K562 (cell line): ENCODE measurements at regions not wholly inside any gene's neighbourhood (a gene's known extent, or its start where the extent isn't known, plus 50 kb on each side); places are given as distances from the start of the nearest gene placed in this dataset.

Experiments
- ATAC-seq: fragments of 200-7000 bp; cut with Tn5 transposase; 3 replicates; pipeline ENCODE4 v1.9.1; 2020; ENCODE audit warnings: moderate library complexity
- BruUV-seq: library from RNA; stranded (reverse); fragments of 400-500 nt; replicated peaks from 2 replicates; lab custom pipeline; 2021; lab: Mats Ljungman, UMichigan
- CTCF ChIA-PET: fragments of 300-600 bp; formaldehyde crosslinking; extraction: SDS; loops from one replicate; lab custom pipeline; 2021; ENCODE audit warnings: low intra/inter-chr PET ratio; lab: Yijun Ruan, JAX
- POLR2A ChIA-PET: fragments of 300-600, 350-650 bp; sonication (Branson Sonifier 250); formaldehyde crosslinking; extraction: SDS; loops from one replicate; lab custom pipeline; 2021; ENCODE audit warnings: antibody characterized with exemption, inconsistent platforms; lab: Yijun Ruan, JAX
- DNase-seq, 4 experiments: peaks; one replicate each; pipeline versions ENCODE4 v3.0.0 to v3.0.0-alpha.2; 2011 to 2018; ENCODE audit warnings: low spot score in 3 of 4, mixed read lengths in 3 of 4; ENCODE audit errors: extremely low read depth in 1 of 4
- FAIRE-seq: peaks from 2 replicates; lab custom pipeline; 2011; peaks lifted over from hg19 to GRCh38; lab: Jason Lieb, UNC
- H2AFZ ChIP-seq: 2 replicates; pipeline ENCODE4 v1.6.0; 2011; ENCODE audit warnings: low read depth, low read length, control low read depth, inconsistent platforms
- H3K27ac ChIP-seq: fragments of 200-600 bp; 3 replicates; pipeline ENCODE4 v1.8.0; 2011; ENCODE audit warnings: low read depth, mild to moderate bottlenecking, control low read depth, inconsistent platforms, low read length, moderate library complexity, mixed read lengths; ENCODE audit errors: extremely low read depth
- H3K27me3 ChIP-seq, 2 experiments: fragments of 300-600 bp in 1 of 2; 2 replicates in 1 of 2; 3 replicates in 1 of 2; pipeline versions ENCODE4 v1.6.0 to v1.8.0; 2011; ENCODE audit warnings: inconsistent platforms in 2 of 2, low read length in 2 of 2, mild to moderate bottlenecking in 1 of 2, mixed read lengths in 1 of 2, moderate library complexity in 1 of 2; ENCODE audit not compliant: control insufficient read depth in 2 of 2, insufficient read depth in 2 of 2
- H3K36me3 ChIP-seq: fragments of 300-600 bp; 3 replicates; pipeline ENCODE4 v1.8.0; 2011; ENCODE audit warnings: mild to moderate bottlenecking, low read length, inconsistent platforms; ENCODE audit not compliant: control insufficient read depth, insufficient read depth
- H3K4me1 ChIP-seq, 2 experiments: fragments of 200-600 bp in 1 of 2; replicated peaks in 1 of 2; 2 replicates in 1 of 2; 3 replicates in 1 of 2; pipeline versions ENCODE4 v1.5.1 to v1.8.0; 2011; ENCODE audit warnings: inconsistent platforms in 2 of 2, low read length in 2 of 2, mild to moderate bottlenecking in 1 of 2, mixed read lengths in 1 of 2, moderate library complexity in 1 of 2; ENCODE audit not compliant: control insufficient read depth in 2 of 2, insufficient read depth in 2 of 2
- H3K4me2 ChIP-seq: 2 replicates; pipeline ENCODE4 v1.6.1; 2011; ENCODE audit warnings: low read length, control low read depth, inconsistent platforms, mixed read lengths; ENCODE audit not compliant: insufficient read depth
- H3K4me3 ChIP-seq: fragments of 200-600 bp; sonication (generic), shearing (Covaris generic); 2 replicates; pipeline ENCODE4 v1.5.1; 2016; ENCODE audit warnings: control low read depth, inconsistent platforms
- H3K79me2 ChIP-seq: fragments of 200-600 bp; 3 replicates; pipeline ENCODE4 v1.8.0; 2011; ENCODE audit warnings: low read length, inconsistent platforms; ENCODE audit not compliant: control insufficient read depth, insufficient read depth
- H3K9ac ChIP-seq, 2 experiments: 2 replicates each; pipeline versions ENCODE4 v1.6.0 to v1.6.1; 2011; ENCODE audit warnings: low read depth in 2 of 2, low read length in 2 of 2, control low read depth in 1 of 2, inconsistent platforms in 1 of 2, mild to moderate bottlenecking in 1 of 2, mixed read lengths in 1 of 2; ENCODE audit not compliant: insufficient read depth in 1 of 2
- H3K9me1 ChIP-seq: one replicate; pipeline ENCODE4 v1.6.0; 2011; ENCODE audit warnings: inconsistent platforms, mild to moderate bottlenecking, low read length, moderate library complexity; ENCODE audit not compliant: control insufficient read depth, insufficient read depth
- H3K9me3 ChIP-seq: replicated peaks from 2 replicates; pipeline ENCODE4 v1.5.1; 2011; ENCODE audit warnings: low read depth, low read length, inconsistent platforms; ENCODE audit not compliant: control insufficient read depth, insufficient read depth
- H4K20me1 ChIP-seq: replicated peaks from 2 replicates; pipeline ENCODE4 v1.6.1; 2011; ENCODE audit warnings: low read length, inconsistent platforms, mixed read lengths; ENCODE audit not compliant: control insufficient read depth, insufficient read depth
- BRF2 ChIP-seq: IDR thresholded peaks from 3 replicates; pipeline ENCODE4 v1.6.1; 2011; ENCODE audit warnings: borderline replicate concordance, mild to moderate bottlenecking; ENCODE audit not compliant: insufficient read length, insufficient read depth
- CBX1 ChIP-seq: sonication (generic); IDR thresholded peaks from 2 replicates; pipeline ENCODE4 v1.6.1; 2016; ENCODE audit warnings: antibody characterized with exemption, low read depth, mild to moderate bottlenecking
- FOXJ3 ChIP-seq: sonication (generic); formaldehyde crosslinking; IDR thresholded peaks from 2 replicates; pipeline ENCODE4 v1.4.0; 2020; ENCODE audit warnings: mild to moderate bottlenecking, missing genetic modification reagents
- HNRNPLL ChIP-seq: fragments of 200-400 bp; formaldehyde crosslinking; IDR thresholded peaks from 2 replicates; pipeline ENCODE4 v1.6.1; 2017; ENCODE audit warnings: low read length, low read depth, mild to moderate bottlenecking; ENCODE audit not compliant: poor library complexity, severe bottlenecking
- PPARD ChIP-seq: fragments of 250-450 bp; sonication (Bioruptor Pico); IDR thresholded peaks from 2 replicates; pipeline ENCODE4 v1.8.0; 2022; ENCODE audit warnings: inconsistent platforms, mild to moderate bottlenecking, moderate library complexity
- SREBF1 ChIP-seq: fragments of 150-350 bp; IDR thresholded peaks from 2 replicates; pipeline ENCODE4 v1.6.1; 2014; ENCODE audit warnings: antibody characterized with exemption, low read depth, low read length, borderline replicate concordance
- STAG1 ChIP-seq: sonication (generic); formaldehyde crosslinking; IDR thresholded peaks from 2 replicates; pipeline ENCODE4 v1.5.0; 2020; ENCODE audit warnings: missing genetic modification reagents, borderline replicate concordance
- STAT5B ChIP-seq: fragments of 250-450 bp; sonication (Bioruptor Pico); IDR thresholded peaks from 2 replicates; pipeline ENCODE4 v1.8.0; 2021; ENCODE audit warnings: mild to moderate bottlenecking, inconsistent platforms
- ZNF354B ChIP-seq: fragments of 250-450 bp; sonication (Bioruptor Pico); IDR thresholded peaks from 2 replicates; pipeline ENCODE4 v1.4.0; 2020
- ZNF41 ChIP-seq: fragments of 250-450 bp; sonication (Bioruptor Pico); conservative IDR thresholded peaks from 2 replicates; pipeline ENCODE4 v1.4.0; 2020; ENCODE audit warnings: mild to moderate bottlenecking
- ZNF512 ChIP-seq: IDR thresholded peaks from 2 replicates; pipeline ENCODE4 v1.6.1; 2016; ENCODE audit warnings: missing genetic modification characterization, missing compliant biosample characterization
- ZNF76 ChIP-seq: fragments of 250-450 bp; sonication (Bioruptor Pico); IDR thresholded peaks from 2 replicates; pipeline ENCODE4 v1.4.0; 2020; ENCODE audit warnings: mild to moderate bottlenecking, moderate library complexity, borderline replicate concordance
- ZNF766 ChIP-seq: fragments of 200-800 bp; sonication (Bioruptor generic); conservative IDR thresholded peaks from 2 replicates; pipeline ENCODE4 v1.6.1; 2016; ENCODE audit warnings: missing genetic modification characterization, missing compliant biosample characterization
- WGBS: fragments of 100-300 bp; shearing (Covaris generic); methylation state at CpG from one replicate; pipeline ENCODE4 v1.1.6; 2016; ENCODE audit warnings: low coverage, mixed read lengths; ENCODE audit not compliant: insufficient coverage; ENCODE audit errors: missing lambda C conversion rate; 5-methylcytosine and 5-hydroxymethylcytosine counted together
- in situ Hi-C: fragments of 300-500 bp; cut with MboI; formaldehyde crosslinking; loops from 4 replicates; pipeline ENCODE4 v1.15.0; 2018; ENCODE audit warnings: inconsistent platforms, mixed read lengths
- intact Hi-C: fragments of 100-400 bp; cut with micrococcal nuclease; formaldehyde crosslinking; loops from 2 replicates; pipeline ENCODE4 v1.14.2; 2022
- TF ChIP-seq, protein P1 (sequence below): fragments of 250-450 bp; sonication (Bioruptor Pico); IDR thresholded peaks from 2 replicates; pipeline ENCODE4 v1.5.0; 2021

DNA sequence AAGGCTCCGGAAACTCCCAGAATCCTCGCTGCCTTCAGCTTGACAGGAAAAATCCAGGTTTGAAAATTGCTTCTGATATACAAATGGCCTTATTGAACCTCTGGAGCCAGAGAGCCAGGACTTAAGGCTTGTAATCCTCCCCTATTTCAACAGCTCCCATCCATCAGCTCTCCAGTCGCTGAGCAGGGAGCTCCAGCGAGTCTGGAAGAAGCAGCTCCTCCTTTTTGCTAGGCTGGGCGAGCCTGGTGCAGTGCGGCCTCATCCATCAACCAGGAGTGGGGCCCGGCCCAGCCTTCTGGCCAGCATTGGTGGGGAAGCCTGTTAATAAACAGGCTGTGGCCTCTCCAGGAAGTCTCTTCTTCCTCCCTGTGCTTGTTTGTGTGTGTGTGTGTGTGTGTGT, 424.4 kb downstream of the TCERG1L start:
- no peak overlapping the region for H3K4me3 ChIP-seq
- BruUV-seq, result no TSS peak
- 0% methylated on average over 6 of the region's 7 CpGs for whole genome bisulfite sequencing
- no peak for ATAC-seq
- H3K27ac ChIP-seq, result no peak overlapping the region
- TF ChIP-seq CBX1, result no peak
- no peak overlapping the region for H2AFZ ChIP-seq
- H3K79me2 ChIP-seq, result no peaks in the 10 kb centered on the region
- H3K9me1 ChIP-seq, result no peaks in the 10 kb centered on the region
- peaks cover 0 to 8% of the 10 kb centered on the region in 2 experiments; a peak in 1 of 5 replicates for H3K27me3 ChIP-seq
- intact Hi-C loops, result no loop called here
- no peaks in the 10 kb centered on the region for H4K20me1 ChIP-seq
- H3K4me2 ChIP-seq, result no peak overlapping the region
- in situ Hi-C loops, result no loop called here
- FAIRE-seq, result no peak
- H3K9me3 ChIP-seq, result no peaks in the 10 kb centered on the region
- H3K9ac ChIP-seq, result no peak overlapping the region
- ChIA-PET CTCF (no interaction called here), POLR2A (interaction anchor here (0.5 kb wide), 1 partner anchor 1170 kb away, joined by 3 read pairs; no protein-coding TSS in a partner anchor)
- H3K4me1 ChIP-seq, result no peaks in the 10 kb centered on the region
- DNase-seq, result no peak
- H3K36me3 ChIP-seq, result no peaks in the 10 kb centered on the region

DNA sequence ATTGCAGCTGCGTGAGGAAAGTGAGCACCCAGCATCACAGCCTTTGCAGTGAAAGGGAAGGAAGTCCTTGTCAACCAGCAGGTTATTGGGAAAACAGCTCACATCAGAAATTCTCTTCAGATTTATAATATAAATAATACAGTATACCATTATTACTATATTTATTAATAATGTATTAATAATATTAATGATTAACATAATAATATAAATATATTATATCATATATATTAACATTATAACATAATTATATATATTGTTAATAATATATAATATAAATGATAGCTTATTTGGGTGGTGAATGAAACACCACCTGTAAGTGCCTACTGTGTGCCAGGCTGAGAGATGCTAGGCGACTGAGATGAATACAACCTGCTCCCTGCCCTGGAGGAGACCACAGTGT, 423.0 kb downstream of the TCERG1L start:
- no peaks in the 10 kb centered on the region for H3K4me1 ChIP-seq
- TF ChIP-seq STAT5B (CRISPR knock-in tag), result no peak
- no peak for TF ChIP-seq ZNF76 (CRISPR knock-in tag)
- no peak for TF ChIP-seq ZNF766 (CRISPR knock-in tag)
- TF ChIP-seq SREBF1, result no peak
- no peak for TF ChIP-seq FOXJ3 (CRISPR knock-in tag)
- no peak for TF ChIP-seq ZNF354B (CRISPR knock-in tag)
- no peak for TF ChIP-seq BRF2
- no peak for TF ChIP-seq ZNF41
- TF ChIP-seq HNRNPLL, result no peak
- TF ChIP-seq, protein P1, sequence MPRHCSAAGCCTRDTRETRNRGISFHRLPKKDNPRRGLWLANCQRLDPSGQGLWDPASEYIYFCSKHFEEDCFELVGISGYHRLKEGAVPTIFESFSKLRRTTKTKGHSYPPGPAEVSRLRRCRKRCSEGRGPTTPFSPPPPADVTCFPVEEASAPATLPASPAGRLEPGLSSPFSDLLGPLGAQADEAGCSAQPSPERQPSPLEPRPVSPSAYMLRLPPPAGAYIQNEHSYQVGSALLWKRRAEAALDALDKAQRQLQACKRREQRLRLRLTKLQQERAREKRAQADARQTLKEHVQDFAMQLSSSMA (CRISPR knock-in tag), result no peak
- TF ChIP-seq ZNF512 (tag), result no peak
- no peak for TF ChIP-seq STAG1 (CRISPR knock-in tag)
- no peak for TF ChIP-seq PPARD (CRISPR knock-in tag)
- no peak for DNase-seq
- in situ Hi-C loops (no loop called here), intact Hi-C loops (no loop called here)
- no peaks in the 10 kb centered on the region for H3K9me1 ChIP-seq
- H3K4me2 ChIP-seq, result no peak overlapping the region
- H2AFZ ChIP-seq, result no peak overlapping the region
- no peaks in the 10 kb centered on the region for H3K79me2 ChIP-seq
- no peaks in the 10 kb centered on the region for H4K20me1 ChIP-seq
- no peaks in the 10 kb centered on the region for H3K9me3 ChIP-seq
- no peak for ATAC-seq
- ChIA-PET POLR2A (no interaction called here), CTCF (no interaction called here)
- no TSS peak for BruUV-seq
- FAIRE-seq, result no peak
- H3K9ac ChIP-seq, result no peak overlapping the region
- WGBS, result 0% methylated on average over 1 of the region's 2 CpGs
- H3K27ac ChIP-seq, result no peak overlapping the region
- peaks cover 0 to 8% of the 10 kb centered on the region in 2 experiments; a peak in 1 of 5 replicates for H3K27me3 ChIP-seq
- H3K36me3 ChIP-seq, result no peaks in the 10 kb centered on the region
- no peak overlapping the region for H3K4me3 ChIP-seq
